ENCODE measurements at regions not wholly inside any gene's neighbourhood (a gene's known extent, or its start where the extent isn't known, plus 50 kb on each side); places are given as distances from the start of the nearest gene placed in this dataset.

DNA sequence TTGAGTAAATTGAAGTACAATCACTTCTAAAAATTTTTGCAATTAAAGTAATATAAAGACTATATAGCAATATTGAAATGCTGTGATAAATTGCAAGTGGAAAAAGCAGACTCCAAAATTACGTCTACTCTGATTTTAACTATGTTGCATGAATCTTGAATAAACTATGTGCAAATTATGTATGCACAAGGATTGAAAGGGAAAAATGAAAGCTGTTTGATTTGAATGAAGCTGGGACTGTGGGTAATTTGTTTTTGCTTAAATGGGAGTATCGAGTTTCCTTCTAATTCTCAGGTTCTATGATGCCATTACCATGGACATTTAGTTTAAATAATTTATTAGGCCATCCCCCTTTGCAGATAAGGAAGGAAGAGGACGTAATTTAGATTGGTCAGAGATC lies 198.7 kb upstream of the MYLIP start:
- TF ChIP-seq POLR2A (IDR thresholded peaks at IDR 0.05) (no peak), CTCF (IDR thresholded peaks at IDR 0.05) (no peak)

Data from uterus (tissue), 2 donors.